ENCODE measurements at regions not wholly inside any gene's neighbourhood (a gene's known extent, or its start where the extent isn't known, plus 50 kb on each side); places are given as distances from the start of the nearest gene placed in this dataset.
A peak's percentile ranks its signal among the peaks of the same experiment; 100 is the strongest.

DNA sequence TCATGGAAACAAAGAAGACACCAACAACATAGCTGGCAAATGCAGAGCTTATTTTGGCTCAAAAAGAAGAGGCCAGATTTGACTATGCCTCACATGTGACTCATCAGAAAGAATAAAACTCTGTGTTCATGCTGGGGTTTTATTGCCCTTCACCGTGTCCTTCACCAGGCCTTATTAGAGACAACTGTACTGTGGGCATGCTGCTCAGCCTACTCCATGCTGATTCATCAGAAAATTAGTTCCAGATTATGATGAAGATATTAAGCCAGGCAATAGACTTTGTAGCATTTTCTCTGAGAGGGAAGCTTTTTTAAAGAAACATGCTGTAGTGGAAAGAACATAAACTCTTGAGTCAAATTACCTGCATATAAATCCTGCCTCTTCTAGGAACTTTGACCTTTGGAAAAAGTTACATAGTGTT lies 89.8 kb downstream of the CYB561 start:
- TF ChIP-seq, protein P1, sequence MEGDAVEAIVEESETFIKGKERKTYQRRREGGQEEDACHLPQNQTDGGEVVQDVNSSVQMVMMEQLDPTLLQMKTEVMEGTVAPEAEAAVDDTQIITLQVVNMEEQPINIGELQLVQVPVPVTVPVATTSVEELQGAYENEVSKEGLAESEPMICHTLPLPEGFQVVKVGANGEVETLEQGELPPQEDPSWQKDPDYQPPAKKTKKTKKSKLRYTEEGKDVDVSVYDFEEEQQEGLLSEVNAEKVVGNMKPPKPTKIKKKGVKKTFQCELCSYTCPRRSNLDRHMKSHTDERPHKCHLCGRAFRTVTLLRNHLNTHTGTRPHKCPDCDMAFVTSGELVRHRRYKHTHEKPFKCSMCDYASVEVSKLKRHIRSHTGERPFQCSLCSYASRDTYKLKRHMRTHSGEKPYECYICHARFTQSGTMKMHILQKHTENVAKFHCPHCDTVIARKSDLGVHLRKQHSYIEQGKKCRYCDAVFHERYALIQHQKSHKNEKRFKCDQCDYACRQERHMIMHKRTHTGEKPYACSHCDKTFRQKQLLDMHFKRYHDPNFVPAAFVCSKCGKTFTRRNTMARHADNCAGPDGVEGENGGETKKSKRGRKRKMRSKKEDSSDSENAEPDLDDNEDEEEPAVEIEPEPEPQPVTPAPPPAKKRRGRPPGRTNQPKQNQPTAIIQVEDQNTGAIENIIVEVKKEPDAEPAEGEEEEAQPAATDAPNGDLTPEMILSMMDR (IDR thresholded peaks at IDR 0.05; ENCODE audit: low read depth, low read length, missing control alignments), result no peak
- peak; percentile 76 for DNase-seq (ENCODE audit: low read depth)
- in situ Hi-C loops (cut with HindIII; ENCODE audit: low sequenced_read_pairs), result no loop called here

DNA sequence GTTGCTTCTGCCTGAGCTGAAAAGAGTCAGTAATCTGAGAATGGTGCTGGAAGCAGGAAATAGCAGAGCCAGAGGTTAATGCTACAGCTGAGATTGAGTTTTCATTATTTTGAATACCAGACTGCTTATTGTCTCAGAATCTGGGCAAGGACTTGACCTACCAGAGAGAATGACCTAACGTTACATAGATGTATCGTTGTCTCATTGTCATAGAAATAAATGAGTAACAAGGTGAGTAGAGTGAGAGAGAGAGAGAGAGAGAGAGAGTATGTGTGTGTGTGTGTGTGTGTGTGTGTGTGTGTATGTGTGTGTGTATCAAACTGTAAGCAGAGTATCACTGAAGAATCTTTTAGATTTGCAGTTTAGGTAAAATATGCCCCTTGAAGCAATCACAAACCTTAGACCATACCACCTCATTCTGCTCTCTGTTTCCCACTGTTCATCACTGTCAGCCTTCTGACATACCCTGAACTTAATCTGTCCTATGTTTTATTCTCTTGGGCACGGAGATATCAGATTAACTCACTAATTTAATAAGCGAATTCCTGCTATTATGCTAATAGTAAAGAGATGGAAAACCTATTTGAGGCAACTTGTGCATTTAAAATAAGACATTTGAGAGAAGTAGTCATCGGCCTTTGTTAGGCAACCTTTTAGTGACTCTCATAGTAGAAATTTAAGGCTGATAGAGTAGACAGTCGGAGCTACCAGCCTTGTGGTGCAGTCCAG lies 87.8 kb downstream of the CYB561 start:
- TF ChIP-seq, protein P1 (IDR thresholded peaks at IDR 0.05; ENCODE audit: low read depth, low read length, missing control alignments), result no peak
- peak; percentile 57 for DNase-seq (ENCODE audit: low read depth)
- in situ Hi-C loops (cut with HindIII; ENCODE audit: low sequenced_read_pairs), result no loop called here
- H3K4me3 ChIP-seq (ENCODE audit: low read depth, low read length), result no peak overlapping the region

More for the DNA sequence above, 89.8 kb downstream of the CYB561 start:
- no peak overlapping the region for H3K4me3 ChIP-seq (ENCODE audit: low read depth, low read length)

DNA sequence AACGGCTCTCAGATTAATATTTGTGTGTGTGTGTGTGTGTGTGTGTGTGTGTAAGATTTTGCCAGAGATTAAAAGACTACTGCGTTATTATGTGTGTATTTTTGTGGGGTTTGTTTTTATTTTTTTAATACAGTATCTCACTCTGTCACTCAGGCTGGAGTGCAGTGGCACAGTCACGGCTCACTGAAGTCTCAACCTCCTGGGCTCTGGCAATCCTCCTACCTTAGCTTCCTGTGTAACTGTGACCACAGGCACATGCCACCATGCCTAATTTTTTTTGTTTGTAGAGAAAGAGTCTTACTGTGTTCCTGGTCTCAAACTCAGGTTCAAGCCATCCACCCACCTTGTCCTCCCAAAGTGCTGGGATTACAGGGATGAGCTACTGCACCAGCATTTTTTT lies 87.2 kb downstream of the CYB561 start:
- DNase-seq (ENCODE audit: low read depth), result no peak
- H3K4me3 ChIP-seq (ENCODE audit: low read depth, low read length), result no peak overlapping the region
- TF ChIP-seq, protein P1 (IDR thresholded peaks at IDR 0.05; ENCODE audit: low read depth, low read length, missing control alignments), result no peak
- in situ Hi-C loops (cut with HindIII; ENCODE audit: low sequenced_read_pairs), result no loop called here

DNA sequence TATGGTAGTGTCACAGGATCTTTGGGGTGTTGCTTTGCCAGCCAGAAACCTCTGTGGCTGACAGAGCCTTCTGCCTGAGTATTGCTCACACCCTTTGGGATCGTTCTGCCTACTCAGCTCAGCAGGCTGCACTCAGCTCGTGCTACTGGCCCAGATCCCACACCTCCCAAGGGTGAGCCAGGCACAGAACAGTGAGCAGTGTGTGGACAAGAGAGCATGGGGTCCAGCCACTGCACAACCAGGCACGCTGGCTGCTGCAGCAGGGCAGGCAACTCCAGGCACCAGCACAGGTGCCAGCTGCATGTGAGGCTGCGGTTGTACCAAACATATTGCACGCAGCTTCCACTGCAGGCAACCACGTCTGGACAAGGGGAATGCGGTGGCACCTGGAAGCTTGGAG lies 84.9 kb downstream of the CYB561 start:
- TF ChIP-seq, protein P1 (IDR thresholded peaks at IDR 0.05; ENCODE audit: low read depth, low read length, missing control alignments), result no peak
- DNase-seq (ENCODE audit: low read depth), result no peak
- in situ Hi-C loops (cut with HindIII; ENCODE audit: low sequenced_read_pairs), result no loop called here

DNA sequence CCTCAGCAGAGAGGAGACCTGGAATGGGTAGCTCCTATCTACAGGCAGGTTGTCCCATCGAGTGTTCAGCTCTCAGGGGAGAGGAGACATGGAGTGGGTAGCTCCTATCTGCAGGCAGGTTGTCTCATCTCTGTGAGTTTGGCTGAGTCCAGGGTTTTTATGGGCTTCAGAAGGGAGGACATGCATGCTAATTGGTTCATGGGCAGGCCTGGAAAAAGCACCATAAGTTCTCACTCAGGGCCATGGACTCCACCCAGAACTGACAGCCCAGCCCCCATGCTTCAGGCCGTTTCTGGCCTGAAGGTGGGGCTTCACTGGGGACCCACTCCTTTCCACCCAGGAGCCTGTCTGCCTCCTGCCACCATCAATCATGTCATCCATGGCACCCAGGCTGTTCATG lies 84.0 kb downstream of the CYB561 start:
- TF ChIP-seq, protein P1 (IDR thresholded peaks at IDR 0.05; ENCODE audit: low read depth, low read length, missing control alignments), result no peak
- no peak for DNase-seq (ENCODE audit: low read depth)
- H3K4me3 ChIP-seq (ENCODE audit: low read depth, low read length), result no peak overlapping the region
- in situ Hi-C loops (cut with HindIII; ENCODE audit: low sequenced_read_pairs), result no loop called here

More for the DNA sequence above, 84.9 kb downstream of the CYB561 start:
- H3K4me3 ChIP-seq (ENCODE audit: low read depth, low read length), result no peak overlapping the region

DNA sequence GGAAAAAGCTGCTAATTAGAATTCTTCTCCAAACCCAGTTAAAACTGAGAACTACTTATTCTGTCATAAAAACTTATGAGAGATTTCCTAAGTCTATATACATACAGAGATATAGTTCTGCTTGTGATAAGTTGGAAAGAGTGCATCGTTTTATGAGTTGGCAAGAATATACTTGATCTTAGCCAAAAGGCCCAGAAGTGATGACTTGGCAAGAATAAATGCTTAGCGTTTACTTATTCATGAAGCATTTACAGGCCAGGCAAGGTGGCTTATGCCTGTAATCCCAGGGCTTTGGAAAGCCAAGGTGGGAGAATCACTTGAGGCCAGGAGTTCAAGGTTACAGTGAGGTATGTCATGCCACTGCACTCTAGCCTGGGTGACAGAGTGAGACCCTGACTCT lies 81.7 kb downstream of the CYB561 start:
- in situ Hi-C loops (cut with HindIII; ENCODE audit: low sequenced_read_pairs), result no loop called here
- DNase-seq (ENCODE audit: low read depth), result no peak
- no peak overlapping the region for H3K4me3 ChIP-seq (ENCODE audit: low read depth, low read length)
- TF ChIP-seq, protein P1 (IDR thresholded peaks at IDR 0.05; ENCODE audit: low read depth, low read length, missing control alignments), result no peak
